ENCODE measurements at regions not wholly inside any gene's neighbourhood (a gene's known extent, or its start where the extent isn't known, plus 50 kb on each side); places are given as distances from the start of the nearest gene placed in this dataset.

GRCh38 chr4:180565856-180566431 is 1677.3 kb upstream of the TENM3 start:
- no peak for DNase-seq

GRCh38 chr4:180566492-180566891 is 1676.7 kb upstream of the TENM3 start:
- no peak for DNase-seq

- no peak for DNase-seq
These were observed 1676.1 kb upstream of the TENM3 start for GRCh38 chr4:180567080-180567479.

GRCh38 chr4:180571516-180572055 is 1671.6 kb upstream of the TENM3 start:
- no peak for DNase-seq

- DNase-seq: no peak
These were observed 1665.0 kb upstream of the TENM3 start for GRCh38 chr4:180578175-180578574.

DNA sequence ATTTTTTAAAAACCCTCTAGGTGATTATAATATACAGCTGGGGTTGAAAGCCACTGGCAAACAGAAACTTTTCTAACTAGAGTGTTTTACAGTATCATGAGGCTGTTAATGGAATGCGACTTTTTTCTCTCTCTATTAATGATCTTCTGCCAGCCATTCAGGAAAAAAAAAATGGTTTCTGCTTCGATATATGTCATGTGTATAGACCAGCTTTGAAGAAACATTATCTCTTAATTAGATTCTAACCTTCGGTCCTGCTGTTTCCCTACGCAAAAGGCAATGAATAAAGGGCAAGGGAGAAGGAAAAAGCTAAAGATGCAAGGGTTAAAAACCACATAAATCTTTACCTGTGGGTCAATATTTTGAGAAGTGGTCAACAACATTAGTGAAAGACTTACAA is 1662.1 kb upstream of the TENM3 start:
- no peak for DNase-seq

- no peak for DNase-seq
These were observed 1655.8 kb upstream of the TENM3 start for GRCh38 chr4:180587379-180587778.

GRCh38 chr4:180589575-180589974 is 1653.6 kb upstream of the TENM3 start:
- no peak for DNase-seq

DNA sequence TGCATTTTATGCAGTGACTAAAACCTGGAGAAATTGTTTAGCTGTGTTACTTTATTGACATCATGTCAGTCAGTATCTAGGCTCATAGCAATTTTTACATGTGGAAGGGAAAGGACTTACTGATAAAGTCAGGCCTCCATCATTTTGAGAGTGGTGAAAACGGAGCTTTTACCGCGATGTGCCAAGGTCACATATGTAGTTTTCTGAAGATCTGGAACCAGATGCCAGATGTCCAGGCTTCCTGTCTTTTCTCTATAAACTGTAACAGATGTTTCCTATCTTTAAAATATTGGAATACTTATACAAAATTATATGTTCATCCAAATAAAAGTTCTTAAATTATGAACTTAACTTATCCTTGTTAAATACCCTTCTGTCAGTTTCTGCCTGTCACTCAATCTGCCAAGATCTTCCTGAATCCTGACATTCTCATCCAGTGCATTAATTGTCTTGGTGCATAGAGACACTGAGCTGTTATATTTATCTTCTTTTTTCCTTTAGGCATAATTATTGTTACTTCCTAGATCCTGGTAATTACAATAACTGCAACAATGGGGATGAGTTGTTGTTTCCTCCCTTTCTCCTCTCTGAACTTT is 1646.2 kb upstream of the TENM3 start:
- DNase-seq: no peak

DNA sequence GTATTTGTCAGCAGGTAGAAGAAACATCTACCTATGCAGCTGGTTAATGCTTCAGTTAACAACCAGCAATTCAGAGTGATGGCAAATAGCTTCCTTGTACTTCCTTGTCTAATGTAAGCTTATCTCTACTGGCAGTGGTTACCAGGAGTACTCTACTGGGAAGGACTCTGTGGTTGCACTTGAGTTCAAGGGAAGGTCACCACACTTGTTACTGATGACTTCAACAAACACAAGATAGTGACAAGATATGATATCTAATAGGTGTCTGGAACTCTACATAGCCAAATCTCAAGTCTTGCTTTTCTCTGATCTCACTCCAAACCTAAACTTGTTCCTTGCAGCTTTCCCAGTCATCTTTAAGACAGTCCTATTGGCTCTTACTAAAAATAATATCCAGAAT is 1644.9 kb upstream of the TENM3 start:
- no peak for DNase-seq

- DNase-seq: no peak
These were observed 1639.4 kb upstream of the TENM3 start for GRCh38 chr4:180603791-180604190.

GRCh38 chr4:180610324-180610723 is 1632.9 kb upstream of the TENM3 start:
- DNase-seq: no peak

DNA sequence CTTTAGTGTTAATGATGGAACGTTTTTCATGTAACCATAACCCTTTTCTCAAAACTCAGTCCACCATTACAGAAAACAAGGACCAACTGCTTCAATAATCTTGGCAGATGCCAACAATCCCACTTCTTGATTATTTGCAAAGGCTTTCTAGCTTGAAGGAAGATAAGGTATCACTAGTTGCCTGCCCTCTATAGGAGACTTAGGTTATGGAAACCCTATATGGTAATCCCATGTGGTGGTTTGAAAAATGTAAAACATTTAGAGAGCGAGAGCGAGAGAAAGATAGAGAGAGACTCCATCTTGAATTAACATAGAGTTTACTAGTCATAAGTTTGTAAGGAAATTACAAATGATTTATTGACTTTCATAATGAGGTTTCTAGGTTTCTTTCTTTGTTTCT is 1627.5 kb upstream of the TENM3 start:
- no peak for DNase-seq

DNA sequence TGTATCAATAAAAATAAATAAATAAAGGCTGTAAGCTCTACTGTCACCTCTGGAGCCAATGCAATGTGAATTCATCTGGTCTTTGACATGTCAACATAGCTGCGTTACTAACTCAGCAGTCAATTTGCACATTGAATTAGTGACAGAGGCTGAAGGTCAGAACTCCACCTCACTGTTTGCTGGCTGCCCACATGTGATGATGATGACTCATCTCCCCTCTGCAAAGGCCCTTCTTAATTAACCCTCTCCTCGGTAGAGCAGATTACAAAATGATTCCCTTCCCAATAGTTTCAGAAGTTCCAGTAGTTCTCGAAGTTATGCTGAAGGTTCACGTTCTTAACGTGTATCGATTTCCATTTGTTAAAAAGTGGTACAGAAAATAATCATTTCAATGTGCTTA is 1626.0 kb upstream of the TENM3 start:
- no peak for DNase-seq

DNA sequence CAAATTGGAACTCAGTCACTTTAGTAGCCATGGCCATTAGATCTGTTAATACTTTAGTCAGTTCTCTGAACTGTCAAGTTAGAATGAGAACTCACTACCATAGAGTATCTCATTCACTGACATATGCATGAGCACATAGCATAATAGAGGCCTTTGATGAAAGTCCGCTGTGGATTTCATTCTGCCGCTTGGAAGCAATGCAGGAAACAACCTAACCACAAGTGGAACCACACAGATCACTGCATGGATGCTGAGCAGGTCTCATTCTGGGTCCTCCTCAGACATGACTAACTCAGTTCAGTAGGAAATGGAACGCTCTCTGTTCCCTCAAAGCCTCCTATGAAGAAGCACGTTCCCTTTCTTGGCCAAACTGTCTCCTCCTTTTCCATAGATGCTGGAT is 1624.8 kb upstream of the TENM3 start:
- no peak for DNase-seq

GRCh38 chr4:180619440-180619839 is 1623.8 kb upstream of the TENM3 start:
- DNase-seq: no peak

DNA sequence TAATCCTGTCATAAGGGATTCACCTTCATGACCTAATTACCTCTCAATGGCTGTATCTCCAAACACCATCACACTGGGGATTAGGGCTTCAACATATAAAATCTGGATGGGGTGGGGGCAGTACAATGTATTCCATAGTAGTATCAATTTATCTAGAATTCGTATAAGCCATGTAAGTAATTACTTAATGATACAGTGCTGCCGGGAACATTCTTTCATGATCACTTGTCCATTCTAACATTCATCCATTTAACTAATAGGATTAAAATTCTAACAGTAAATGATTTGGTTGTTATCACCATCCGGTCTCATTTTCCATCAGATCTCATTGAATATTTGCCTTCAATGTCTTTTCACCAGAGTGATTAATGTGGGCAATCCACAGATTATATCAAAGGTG is 1620.9 kb upstream of the TENM3 start:
- no peak for DNase-seq

GRCh38 chr4:180625653-180626052 is 1617.5 kb upstream of the TENM3 start:
- DNase-seq: no peak

DNA sequence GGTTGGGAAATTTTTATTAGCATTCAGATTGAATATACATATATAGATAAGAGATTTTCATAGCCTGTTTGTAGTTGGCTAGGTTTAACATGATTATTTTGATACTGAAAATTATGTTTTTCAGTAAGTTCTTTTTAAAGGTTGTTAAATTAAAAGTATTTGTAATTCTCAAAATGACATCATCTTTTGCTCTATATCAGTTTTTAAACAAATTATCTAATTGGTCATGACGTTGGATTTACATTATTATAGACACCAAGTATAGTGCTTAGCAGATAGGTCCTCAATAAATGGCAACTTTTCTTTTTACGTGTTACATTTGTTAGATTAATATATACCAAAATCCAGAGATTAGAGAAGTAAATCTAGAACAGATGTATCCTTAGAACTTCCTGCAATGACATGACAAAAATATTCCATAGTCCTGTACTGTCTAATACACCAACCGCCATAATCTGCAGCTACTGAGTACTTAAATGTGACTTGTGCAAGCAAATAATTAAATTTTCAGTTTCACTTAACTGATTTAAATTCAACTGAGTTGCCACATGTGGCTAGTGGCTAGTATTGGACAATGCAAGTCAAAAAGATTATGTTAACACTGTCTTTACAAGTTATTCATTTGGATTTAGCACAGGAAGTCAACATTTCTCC is 1613.1 kb upstream of the TENM3 start:
- DNase-seq: no peak

DNA sequence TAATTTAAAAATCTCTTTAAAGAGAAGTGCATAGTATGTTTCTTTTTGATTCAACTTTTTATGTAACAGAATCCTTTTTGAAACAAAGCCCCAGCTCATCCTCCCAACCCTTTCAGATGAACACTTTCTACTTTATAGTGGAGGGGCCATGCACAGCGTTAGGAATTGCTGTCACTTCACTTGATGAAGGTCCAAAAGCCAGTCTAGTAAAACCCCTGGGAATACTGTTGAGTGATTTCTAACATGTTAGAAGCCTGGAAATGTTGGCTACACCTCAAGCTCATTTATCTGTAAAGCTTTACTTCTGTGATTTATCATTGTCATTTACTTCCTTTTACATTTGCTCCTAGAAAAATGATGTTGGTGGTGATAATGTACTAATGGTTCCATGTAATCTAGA is 1608.9 kb upstream of the TENM3 start:
- no peak for DNase-seq

- no peak for DNase-seq
These were observed 1607.9 kb upstream of the TENM3 start for GRCh38 chr4:180635281-180635680.

DNA sequence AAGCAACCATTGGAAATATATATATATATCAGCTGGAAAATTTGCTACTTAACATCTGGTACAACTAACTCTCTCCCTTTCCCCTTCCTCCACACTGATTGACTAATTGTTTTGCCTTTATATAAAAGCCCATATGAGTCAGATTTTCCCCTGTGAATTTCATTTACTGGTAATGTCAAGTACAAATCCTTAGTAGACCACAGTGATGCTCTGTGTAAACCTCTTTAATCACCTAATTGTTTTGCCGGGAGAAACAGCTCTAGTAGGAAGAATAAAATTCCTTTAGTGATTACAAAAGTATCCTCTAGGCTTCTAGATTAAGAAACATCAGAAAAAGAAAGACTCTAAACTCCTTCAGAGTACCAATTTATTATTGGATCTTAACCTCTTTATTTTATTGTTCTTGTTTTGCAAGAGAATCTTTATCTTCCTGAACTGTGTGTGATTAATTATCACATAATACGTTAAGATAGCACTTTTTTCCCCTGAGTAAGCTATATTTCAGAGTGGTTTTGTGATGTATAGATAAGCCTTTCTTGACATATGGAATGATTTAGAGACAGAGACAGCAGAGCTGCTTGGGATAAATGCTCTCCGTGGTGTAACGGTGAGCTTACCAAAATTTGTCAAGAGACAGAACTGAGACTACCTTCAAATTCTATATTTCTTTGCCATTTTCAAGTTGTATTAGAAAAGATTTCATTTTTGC is 1606.4 kb upstream of the TENM3 start:
- no peak for DNase-seq

- DNase-seq: no peak
These were observed 1605.6 kb upstream of the TENM3 start for GRCh38 chr4:180637616-180638015.

- no peak for DNase-seq
These were observed 1603.0 kb upstream of the TENM3 start for GRCh38 chr4:180640193-180640592.
